NB4 (cell line): ENCODE measurements at regions not wholly inside any gene's neighbourhood (a gene's known extent, or its start where the extent isn't known, plus 50 kb on each side); places are given as distances from the start of the nearest gene placed in this dataset.

Source experiments
- MYC ChIP-seq: IDR thresholded peaks from 2 replicates; pipeline ENCODE4 v1.6.1; 2011; ENCODE audit warnings: low read depth, low read length
- POLR2A ChIP-seq: IDR thresholded peaks from 2 replicates; pipeline ENCODE4 v1.6.1; 2011; ENCODE audit warnings: mild to moderate bottlenecking; ENCODE audit not compliant: insufficient read length; ENCODE audit errors: extremely low read depth
- TF ChIP-seq, protein P1 (sequence below): IDR thresholded peaks from one replicate; pipeline ENCODE4 v1.5.1; 2012; ENCODE audit warnings: low read depth, low read length
- TF ChIP-seq, protein P2 (sequence below): IDR thresholded peaks from 2 replicates; pipeline ENCODE4 v1.6.1; 2011; ENCODE audit warnings: low read depth, low read length

DNA sequence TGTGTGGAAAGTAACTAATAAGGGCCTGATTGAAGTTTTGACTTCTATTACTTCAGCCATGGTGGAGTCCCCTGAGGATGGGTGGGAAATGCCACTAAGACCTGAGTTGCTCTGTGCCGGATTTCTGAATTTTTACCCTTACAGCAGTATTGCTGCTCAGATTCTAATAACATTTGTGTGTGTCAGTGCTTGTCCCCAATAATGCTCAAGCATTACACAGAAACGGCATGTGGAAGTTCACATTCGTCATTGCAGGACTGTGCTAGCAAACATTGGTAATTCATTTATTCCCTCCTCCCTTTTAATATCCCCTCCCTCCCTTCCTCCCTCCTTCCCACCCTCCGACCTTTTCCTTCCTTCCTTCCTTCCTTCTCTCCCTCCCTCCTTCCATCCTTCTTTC lies 484.5 kb upstream of the ONECUT1 start:
- TF ChIP-seq, protein P1, sequence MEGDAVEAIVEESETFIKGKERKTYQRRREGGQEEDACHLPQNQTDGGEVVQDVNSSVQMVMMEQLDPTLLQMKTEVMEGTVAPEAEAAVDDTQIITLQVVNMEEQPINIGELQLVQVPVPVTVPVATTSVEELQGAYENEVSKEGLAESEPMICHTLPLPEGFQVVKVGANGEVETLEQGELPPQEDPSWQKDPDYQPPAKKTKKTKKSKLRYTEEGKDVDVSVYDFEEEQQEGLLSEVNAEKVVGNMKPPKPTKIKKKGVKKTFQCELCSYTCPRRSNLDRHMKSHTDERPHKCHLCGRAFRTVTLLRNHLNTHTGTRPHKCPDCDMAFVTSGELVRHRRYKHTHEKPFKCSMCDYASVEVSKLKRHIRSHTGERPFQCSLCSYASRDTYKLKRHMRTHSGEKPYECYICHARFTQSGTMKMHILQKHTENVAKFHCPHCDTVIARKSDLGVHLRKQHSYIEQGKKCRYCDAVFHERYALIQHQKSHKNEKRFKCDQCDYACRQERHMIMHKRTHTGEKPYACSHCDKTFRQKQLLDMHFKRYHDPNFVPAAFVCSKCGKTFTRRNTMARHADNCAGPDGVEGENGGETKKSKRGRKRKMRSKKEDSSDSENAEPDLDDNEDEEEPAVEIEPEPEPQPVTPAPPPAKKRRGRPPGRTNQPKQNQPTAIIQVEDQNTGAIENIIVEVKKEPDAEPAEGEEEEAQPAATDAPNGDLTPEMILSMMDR: no peak
- no peak for TF ChIP-seq POLR2A
- no peak for TF ChIP-seq MYC
- TF ChIP-seq, protein P2, sequence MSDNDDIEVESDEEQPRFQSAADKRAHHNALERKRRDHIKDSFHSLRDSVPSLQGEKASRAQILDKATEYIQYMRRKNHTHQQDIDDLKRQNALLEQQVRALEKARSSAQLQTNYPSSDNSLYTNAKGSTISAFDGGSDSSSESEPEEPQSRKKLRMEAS: no peak
